Neural progenitor cell (in vitro differentiated cells): ENCODE measurements at regions not wholly inside any gene's neighbourhood (a gene's known extent, or its start where the extent isn't known, plus 50 kb on each side); places are given as distances from the start of the nearest gene placed in this dataset.

Experiments
- DNase-seq: peaks from one replicate; pipeline ENCODE4 v3.0.0-alpha.2; 2016; ENCODE audit warnings: low spot score
- H2AFZ ChIP-seq: fragments of 200-600 bp; sonication (generic); replicated peaks from 2 replicates; pipeline ENCODE4 v1.6.1; 2016; ENCODE audit warnings: antibody characterized with exemption
- H3F3A ChIP-seq: fragments of 200-600 bp; sonication (generic); 2 replicates; pipeline ENCODE4 v1.6.1; 2016; ENCODE audit warnings: antibody characterized with exemption, low read depth
- H3K27ac ChIP-seq: fragments of 200-600 bp; sonication (generic); 2 replicates; pipeline ENCODE4 v1.5.1; 2016; ENCODE audit warnings: mild to moderate bottlenecking
- H3K27me3 ChIP-seq: fragments of 200-600 bp; sonication (generic); 2 replicates; pipeline ENCODE4 v1.6.1; 2016; ENCODE audit warnings: mild to moderate bottlenecking, moderate library complexity
- H3K36me3 ChIP-seq: fragments of 200-600 bp; sonication (generic); 2 replicates; pipeline ENCODE4 v1.5.1; 2016
- H3K4me1 ChIP-seq: fragments of 200-600 bp; sonication (generic); 2 replicates; pipeline ENCODE4 v1.6.1; 2016; ENCODE audit warnings: mixed run types
- H3K4me2 ChIP-seq: fragments of 200-600 bp; sonication (generic); 2 replicates; pipeline ENCODE4 v1.6.1; 2016
- H3K4me3 ChIP-seq: fragments of 200-600 bp; sonication (generic); 2 replicates; pipeline ENCODE4 v1.5.1; 2016
- H3K79me2 ChIP-seq: fragments of 200-600 bp; sonication (generic); 2 replicates; pipeline ENCODE4 v1.6.1; 2016; ENCODE audit warnings: low read depth
- H3K9ac ChIP-seq: fragments of 200-600 bp; sonication (generic); 2 replicates; pipeline ENCODE4 v1.6.1; 2016
- H3K9me3 ChIP-seq: fragments of 200-600 bp; sonication (generic); 2 replicates; pipeline ENCODE4 v1.5.1; 2016; ENCODE audit warnings: low read depth
- H4K20me1 ChIP-seq: fragments of 200-600 bp; sonication (generic); 2 replicates; pipeline ENCODE4 v1.6.1; 2016; ENCODE audit warnings: low read depth
- H3K27ac Mint-ChIP-seq: 3 replicates; pipeline ENCODE4 v1.8.0; 2021; ENCODE audit warnings: mixed read lengths
- H3K27me3 Mint-ChIP-seq: 2 replicates; pipeline ENCODE4 v1.8.0; 2022; ENCODE audit warnings: low read depth, mild to moderate bottlenecking, inconsistent platforms, moderate library complexity, mixed read lengths; ENCODE audit not compliant: insufficient read depth
- H3K36me3 Mint-ChIP-seq: 3 replicates; pipeline ENCODE4 v1.8.0; 2021; ENCODE audit warnings: mixed read lengths
- H3K4me1 Mint-ChIP-seq: 3 replicates; pipeline ENCODE4 v1.8.0; 2021; ENCODE audit warnings: mixed read lengths
- H3K4me3 Mint-ChIP-seq: 3 replicates; pipeline ENCODE4 v1.8.0; 2021; ENCODE audit warnings: mild to moderate bottlenecking, moderate library complexity, mixed read lengths
- H3K9me3 Mint-ChIP-seq: 3 replicates; pipeline ENCODE4 v1.8.0; 2020; ENCODE audit warnings: mixed read lengths
- CTCF ChIP-seq: fragments of 200-600 bp; sonication (generic); IDR thresholded peaks from 2 replicates; pipeline ENCODE4 v1.5.1; 2017; ENCODE audit warnings: antibody characterized with exemption, mild to moderate bottlenecking
- EZH2 ChIP-seq: fragments of 200-600 bp; sonication (generic); IDR thresholded peaks from 2 replicates; pipeline ENCODE4 v1.6.1; 2017; ENCODE audit warnings: antibody characterized with exemption, mild to moderate bottlenecking, moderate library complexity
- EZH2phosphoT487 ChIP-seq: fragments of 200-600 bp; sonication (generic); IDR thresholded peaks from 2 replicates; pipeline ENCODE4 v1.6.1; 2017; ENCODE audit warnings: antibody characterized with exemption

- H3K4me3 Mint-ChIP-seq: no peak overlapping the region
- H3K9me3 ChIP-seq: no peaks in the 10 kb centered on the region
- H3F3A ChIP-seq: no peaks in the 10 kb centered on the region
- DNase-seq: no peak
- H2AFZ ChIP-seq: no peak overlapping the region
- H3K36me3 Mint-ChIP-seq: no peaks in the 10 kb centered on the region
- no peaks in the 10 kb centered on the region for H3K27me3 ChIP-seq
- H3K27me3 Mint-ChIP-seq: no peaks in the 10 kb centered on the region
- no peak overlapping the region for H3K4me2 ChIP-seq
- H3K9me3 Mint-ChIP-seq: no peaks in the 10 kb centered on the region
- no peaks in the 10 kb centered on the region for H4K20me1 ChIP-seq
- H3K4me1 Mint-ChIP-seq: no peaks in the 10 kb centered on the region
- H3K36me3 ChIP-seq: no peaks in the 10 kb centered on the region
- H3K4me3 ChIP-seq: no peak overlapping the region
- no peak overlapping the region for H3K27ac Mint-ChIP-seq
- no peaks in the 10 kb centered on the region for H3K79me2 ChIP-seq
- TF ChIP-seq EZH2: no peak
- TF ChIP-seq CTCF: no peak
- TF ChIP-seq EZH2phosphoT487: no peak
- peaks cover 10% of the 10 kb centered on the region for H3K4me1 ChIP-seq
- H3K27ac ChIP-seq: no peak overlapping the region
- H3K9ac ChIP-seq: no peak overlapping the region
These were observed 60.0 kb upstream of the WDFY2 start for GRCh38 chr13:51524312-51524711.

GRCh38 chr13:51524829-51525566 lies 59.3 kb upstream of the WDFY2 start:
- no peaks in the 10 kb centered on the region for H3F3A ChIP-seq
- H4K20me1 ChIP-seq: no peaks in the 10 kb centered on the region
- H3K4me1 ChIP-seq: peaks cover 10% of the 10 kb centered on the region
- no peak overlapping the region for H3K4me3 ChIP-seq
- no peak overlapping the region for H3K9ac ChIP-seq
- H3K9me3 ChIP-seq: no peaks in the 10 kb centered on the region
- Mint-ChIP-seq H3K4me1 (no peaks in the 10 kb centered on the region), H3K9me3 (peaks cover under 1% of the 10 kb centered on the region), H3K36me3 (no peaks in the 10 kb centered on the region), H3K27ac (no peak overlapping the region), H3K4me3 (no peak overlapping the region), H3K27me3 (no peaks in the 10 kb centered on the region)
- no peak for TF ChIP-seq EZH2phosphoT487
- H3K27me3 ChIP-seq: no peaks in the 10 kb centered on the region
- no peaks in the 10 kb centered on the region for H3K36me3 ChIP-seq
- no peak for DNase-seq
- H3K27ac ChIP-seq: no peak overlapping the region
- no peaks in the 10 kb centered on the region for H3K79me2 ChIP-seq
- no peak overlapping the region for H2AFZ ChIP-seq
- H3K4me2 ChIP-seq: no peak overlapping the region

DNA sequence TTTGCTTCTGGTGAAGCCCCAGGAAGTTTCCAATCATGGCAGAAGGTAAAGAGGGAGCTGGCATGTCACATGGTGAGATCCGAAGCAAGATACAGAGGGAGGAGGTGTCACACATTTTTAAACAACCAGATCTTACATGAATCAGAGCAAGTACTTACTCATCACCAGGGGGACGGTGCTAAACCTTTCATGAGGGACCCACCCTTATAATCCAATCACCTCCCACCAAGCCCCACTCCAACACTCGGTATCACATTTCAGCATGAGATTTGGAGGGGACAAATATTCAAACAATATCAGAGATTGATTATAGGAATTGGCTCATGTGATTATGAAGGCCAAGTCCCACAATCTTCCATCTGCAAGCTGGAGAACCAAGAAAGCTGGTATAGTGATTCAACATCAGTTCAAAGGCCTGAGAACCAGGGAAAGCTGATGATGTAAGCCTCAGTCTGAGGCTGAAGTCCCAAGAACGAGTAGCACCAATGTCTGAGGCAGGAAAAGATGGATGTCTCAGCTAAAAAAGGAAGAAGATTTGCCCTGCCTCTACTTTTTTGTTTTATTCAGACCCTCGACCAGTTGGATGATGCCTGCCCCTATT lies 58.6 kb upstream of the WDFY2 start:
- H3K4me2 ChIP-seq: no peak overlapping the region
- H3K9ac ChIP-seq: no peak overlapping the region
- no peaks in the 10 kb centered on the region for H3K27me3 ChIP-seq
- H3K27ac ChIP-seq: no peak overlapping the region
- H4K20me1 ChIP-seq: no peaks in the 10 kb centered on the region
- H3K79me2 ChIP-seq: no peaks in the 10 kb centered on the region
- H3K4me1 Mint-ChIP-seq: no peaks in the 10 kb centered on the region
- H3K36me3 Mint-ChIP-seq: no peaks in the 10 kb centered on the region
- TF ChIP-seq EZH2 (no peak), EZH2phosphoT487 (no peak), CTCF (no peak)
- H3K9me3 Mint-ChIP-seq: peaks cover 7% of the 10 kb centered on the region
- peaks cover 10% of the 10 kb centered on the region for H3K4me1 ChIP-seq
- H2AFZ ChIP-seq: peak overlapping the region; percentile 26
- no peak overlapping the region for H3K4me3 ChIP-seq
- H3K36me3 ChIP-seq: no peaks in the 10 kb centered on the region
- H3K9me3 ChIP-seq: no peaks in the 10 kb centered on the region
- no peak for DNase-seq
- H3K27me3 Mint-ChIP-seq: no peaks in the 10 kb centered on the region
- H3F3A ChIP-seq: no peaks in the 10 kb centered on the region
- no peak overlapping the region for H3K27ac Mint-ChIP-seq
- H3K4me3 Mint-ChIP-seq: no peak overlapping the region

GRCh38 chr13:51526202-51526601 lies 58.1 kb upstream of the WDFY2 start:
- Mint-ChIP-seq H3K9me3 (peaks cover 11% of the 10 kb centered on the region), H3K27ac (no peak overlapping the region), H3K4me3 (no peak overlapping the region), H3K36me3 (no peaks in the 10 kb centered on the region), H3K4me1 (no peaks in the 10 kb centered on the region), H3K27me3 (no peaks in the 10 kb centered on the region)
- Histone ChIP-seq H3K4me3 (no peak overlapping the region), H3K9ac (no peak overlapping the region), H3K4me1 (peaks cover 10% of the 10 kb centered on the region), H2AFZ (peak overlapping the region; percentile 26), H3K9me3 (no peaks in the 10 kb centered on the region), H3K27ac (no peak overlapping the region), H3K4me2 (no peak overlapping the region), H3F3A (no peaks in the 10 kb centered on the region), H3K79me2 (no peaks in the 10 kb centered on the region), H3K36me3 (no peaks in the 10 kb centered on the region), H3K27me3 (no peaks in the 10 kb centered on the region), H4K20me1 (no peaks in the 10 kb centered on the region)
- no peak for TF ChIP-seq EZH2
- TF ChIP-seq CTCF: no peak
- no peak for DNase-seq
